HepG2 (cell line): ENCODE measurements at regions not wholly inside any gene's neighbourhood (a gene's known extent, or its start where the extent isn't known, plus 50 kb on each side); places are given as distances from the start of the nearest gene placed in this dataset.

Experiments used
- ATAC-seq: fragments of 200-7000 bp; cut with Tn5 transposase; 3 replicates; pipeline ENCODE4 v1.9.1; 2020; ENCODE audit warnings: mild to moderate bottlenecking, moderate library complexity
- BruUV-seq: library from RNA; stranded (reverse); fragments of 400-500 nt; replicated peaks from 2 replicates; lab custom pipeline; 2021; lab: Mats Ljungman, UMichigan
- CTCF ChIA-PET: fragments of 300-600 bp; formaldehyde crosslinking; extraction: SDS; loops from one replicate; lab custom pipeline; 2021; ENCODE audit warnings: low total read pairs, inconsistent platforms, low intra/inter-chr PET ratio; lab: Yijun Ruan, JAX
- POLR2A ChIA-PET: fragments of 350-600 bp; sonication (Branson Sonifier 250); formaldehyde crosslinking; loops from one replicate; lab custom pipeline; 2020; ENCODE audit warnings: antibody characterized with exemption, inconsistent platforms; lab: Yijun Ruan, JAX
- DNase-seq: peaks from one replicate; pipeline ENCODE4 v3.0.0-alpha.2; 2015; ENCODE audit warnings: low spot score
- FAIRE-seq: peaks from 3 replicates; lab custom pipeline; 2011; peaks lifted over from hg19 to GRCh38; lab: Jason Lieb, UNC
- H2AFZ ChIP-seq: one replicate; pipeline ENCODE4 v1.6.1; 2011; ENCODE audit warnings: low read length, inconsistent platforms
- H3K27ac ChIP-seq: fragments of 300-600 bp; 3 replicates; pipeline ENCODE4 v1.8.0; 2011; ENCODE audit warnings: mixed run types, mild to moderate bottlenecking, mixed read lengths, low read length, inconsistent platforms; ENCODE audit not compliant: insufficient read depth; ENCODE audit errors: extremely low read length
- H3K27me3 ChIP-seq, 2 experiments: fragments of 200-600 bp in 1 of 2; 2 replicates in 1 of 2; 3 replicates in 1 of 2; pipeline versions ENCODE4 v1.6.0 to v1.8.0; 2011; ENCODE audit warnings: low read length in 2 of 2, mild to moderate bottlenecking in 2 of 2, moderate library complexity in 2 of 2, inconsistent platforms in 1 of 2; ENCODE audit not compliant: insufficient read depth in 2 of 2, control insufficient read depth in 1 of 2
- H3K36me3 ChIP-seq, 2 experiments: fragments of 200-600 bp in 1 of 2; replicated peaks in 1 of 2; 2 replicates in 1 of 2; 3 replicates in 1 of 2; pipeline versions ENCODE4 v1.5.1 to v1.8.0; 2011; ENCODE audit warnings: low read length in 2 of 2, inconsistent platforms in 1 of 2; ENCODE audit not compliant: insufficient read depth in 2 of 2, control insufficient read depth in 1 of 2
- H3K4me1 ChIP-seq: 2 replicates; pipeline ENCODE4 v1.5.1; 2012; ENCODE audit warnings: low read length, inconsistent platforms; ENCODE audit not compliant: insufficient read depth
- H3K4me2 ChIP-seq: 2 replicates; pipeline ENCODE4 v1.6.0; 2011; ENCODE audit warnings: low read depth, low read length, inconsistent platforms
- H3K4me3 ChIP-seq, 3 experiments: fragments of 200-600 bp in 1 of 3; sonication (generic), shearing (Covaris generic) in 1 of 3; replicated peaks in 1 of 3; 2 replicates each; pipeline ENCODE4 v1.5.1; 2011 to 2016; ENCODE audit warnings: low read length in 3 of 3, inconsistent platforms in 2 of 3, low read depth in 2 of 3, mild to moderate bottlenecking in 2 of 3, control low read depth in 1 of 3, mixed read lengths in 1 of 3; ENCODE audit not compliant: insufficient read depth in 1 of 3
- H3K79me2 ChIP-seq: one replicate; pipeline ENCODE4 v1.6.1; 2011; ENCODE audit warnings: low read length, inconsistent platforms; ENCODE audit not compliant: insufficient read depth
- H3K9ac ChIP-seq: 2 replicates; pipeline ENCODE4 v1.6.0; 2011; ENCODE audit warnings: mild to moderate bottlenecking, low read depth, low read length, inconsistent platforms; ENCODE audit not compliant: insufficient read depth
- H3K9me3 ChIP-seq: 2 replicates; pipeline ENCODE4 v1.5.1; 2012; ENCODE audit warnings: mild to moderate bottlenecking, low read length
- H4K20me1 ChIP-seq: 2 replicates; pipeline ENCODE4 v1.6.0; 2011; ENCODE audit warnings: inconsistent platforms, mild to moderate bottlenecking, low read length, moderate library complexity; ENCODE audit not compliant: insufficient read depth
- HNRNPUL1 ChIP-seq: fragments of 200-400 bp; formaldehyde crosslinking; IDR thresholded peaks from 2 replicates; pipeline ENCODE4 v1.6.1; 2017; ENCODE audit warnings: low read depth, mild to moderate bottlenecking, low read length, moderate library complexity
- NR1H2 ChIP-seq: sonication (generic); formaldehyde crosslinking; IDR thresholded peaks from 2 replicates; pipeline ENCODE4 v1.8.1; 2022; ENCODE audit warnings: low read depth, missing genetic modification reagents, borderline replicate concordance
- POLR2AphosphoS2 ChIP-seq: IDR thresholded peaks from 2 replicates; pipeline ENCODE4 v1.6.1; 2011; ENCODE audit warnings: low read depth, low read length, improper control_type of control experiment
- SRSF9 ChIP-seq: fragments of 200-400 bp; formaldehyde crosslinking; IDR thresholded peaks from 2 replicates; pipeline ENCODE4 v1.6.1; 2018; ENCODE audit warnings: borderline replicate concordance, mild to moderate bottlenecking, low read depth, low read length; ENCODE audit not compliant: insufficient read depth, poor library complexity, severe bottlenecking
- TRIM22 ChIP-seq: fragments of 450-650 bp; IDR thresholded peaks from 2 replicates; pipeline ENCODE4 v1.6.1; 2017
- ZBTB43 ChIP-seq: sonication (generic); formaldehyde crosslinking; conservative IDR thresholded peaks from 2 replicates; pipeline ENCODE4 v1.4.0; 2020; ENCODE audit warnings: missing genetic modification reagents
- ZFYVE20 ChIP-seq: sonication (generic); formaldehyde crosslinking; IDR thresholded peaks from 2 replicates; pipeline ENCODE4 v1.8.0; 2023; ENCODE audit warnings: low read depth, mild to moderate bottlenecking, moderate library complexity, missing genetic modification reagents, borderline replicate concordance
- ZNF10 ChIP-seq: sonication (generic); formaldehyde crosslinking; IDR thresholded peaks from 2 replicates; pipeline ENCODE4 v1.4.0; 2020; ENCODE audit warnings: mild to moderate bottlenecking, low read depth, missing genetic modification reagents, borderline replicate concordance
- ZNF143 ChIP-seq: sonication (generic); formaldehyde crosslinking; IDR thresholded peaks from 2 replicates; pipeline ENCODE4 v1.4.0; 2020; ENCODE audit warnings: missing genetic modification reagents
- ZNF281 ChIP-seq: sonication (generic); formaldehyde crosslinking; IDR thresholded peaks from 2 replicates; pipeline ENCODE4 v1.4.0; 2020; ENCODE audit warnings: missing genetic modification reagents, borderline replicate concordance
- ZNF510 ChIP-seq: sonication (generic); formaldehyde crosslinking; IDR thresholded peaks from 2 replicates; pipeline ENCODE4 v1.4.0; 2020; ENCODE audit warnings: low read depth, mild to moderate bottlenecking, missing genetic modification reagents
- ZNF713 ChIP-seq: sonication (generic); formaldehyde crosslinking; IDR thresholded peaks from 2 replicates; pipeline ENCODE4 v1.4.0; 2020; ENCODE audit warnings: mild to moderate bottlenecking, missing genetic modification reagents
- ZSCAN9 ChIP-seq: IDR thresholded peaks from 2 replicates; pipeline ENCODE4 v1.6.1; 2016; ENCODE audit warnings: borderline replicate concordance
- WGBS: methylation state at CpG from one replicate; pipeline ENCODE4 v1.1.6; 2017; ENCODE audit warnings: low lambda C conversion rate; 5-methylcytosine and 5-hydroxymethylcytosine counted together
- in situ Hi-C: cut with HindIII; loops from 2 replicates; pipeline ENCODE4 v1.10.0; 2017; ENCODE audit warnings: low pct_unique_long_range_greater_than_20kb; ENCODE audit not compliant: extremely low pct_ligation_motif_present
- intact Hi-C: fragments of 100-400 bp; cut with micrococcal nuclease; formaldehyde crosslinking; loops from one replicate; pipeline ENCODE4 v1.10.0; 2022; ENCODE audit not compliant: unreplicated experiment

- no peak overlapping the region for H2AFZ ChIP-seq
- CTCF ChIA-PET = no interaction called here
- no peaks in the 10 kb centered on the region for H4K20me1 ChIP-seq
- no peaks in the 10 kb centered on the region for H3K9me3 ChIP-seq
- intact Hi-C loops (no loop called here), in situ Hi-C loops (no loop called here)
- no peak for DNase-seq
- H3K27me3 ChIP-seq = no peaks in the 10 kb centered on the region
- no peaks in the 10 kb centered on the region for H3K36me3 ChIP-seq
- H3K27ac ChIP-seq = no peak overlapping the region
- WGBS = 0% methylated on average over 2 of the region's 2 CpGs
- no peaks in the 10 kb centered on the region for H3K4me1 ChIP-seq
- no peak overlapping the region for H3K4me3 ChIP-seq
- H3K9ac ChIP-seq = no peak overlapping the region
- TF ChIP-seq ZNF143 (CRISPR knock-in tag) (no peak), ZSCAN9 (no peak), ZNF10 (CRISPR knock-in tag) (no peak), ZNF510 (no peak)
- no peak for ATAC-seq
- no peaks in the 10 kb centered on the region for H3K79me2 ChIP-seq
- POLR2A ChIA-PET = no interaction called here
- BruUV-seq = no TSS peak
- no peak overlapping the region for H3K4me2 ChIP-seq
- no peak for FAIRE-seq
Measured at GRCh38 chr18:73124175-73124574, 256.4 kb upstream of the NETO1 start.

GRCh38 chr18:73121207-73121606, 253.4 kb upstream of the NETO1 start:
- Histone ChIP-seq H3K27me3 (no peaks in the 10 kb centered on the region), H3K4me3 (no peak overlapping the region), H3K9me3 (no peaks in the 10 kb centered on the region), H2AFZ (no peak overlapping the region), H3K79me2 (no peaks in the 10 kb centered on the region), H3K9ac (no peak overlapping the region), H3K4me2 (no peak overlapping the region), H3K27ac (no peak overlapping the region), H3K4me1 (no peaks in the 10 kb centered on the region), H4K20me1 (no peaks in the 10 kb centered on the region), H3K36me3 (no peaks in the 10 kb centered on the region)
- BruUV-seq = no TSS peak
- POLR2A ChIA-PET = no interaction called here
- ATAC-seq = no peak
- WGBS = 4% methylated on average over 1 of the region's 1 CpG
- FAIRE-seq = no peak
- intact Hi-C loops (no loop called here), in situ Hi-C loops (no loop called here)
- CTCF ChIA-PET = no interaction called here
- DNase-seq = no peak
- TF ChIP-seq ZNF281 (CRISPR knock-in tag) (no peak), HNRNPUL1 (no peak), ZBTB43 (no peak), ZNF713 (no peak), POLR2AphosphoS2 (no peak), NR1H2 (CRISPR knock-in tag) (no peak), ZFYVE20 (CRISPR knock-in tag) (no peak), TRIM22 (no peak), SRSF9 (no peak)
